CD4-positive, alpha-beta T cell treated with Interleukin-2 at 100 ng/mL for 4 hours (primary cell): ENCODE measurements at regions not wholly inside any gene's neighbourhood (a gene's known extent, or its start where the extent isn't known, plus 50 kb on each side); places are given as distances from the start of the nearest gene placed in this dataset.
A peak's percentile ranks its signal among the peaks of the same experiment; 100 is the strongest.
"Not testable (repeated sequence)": the region's sequence is repeated elsewhere in the genome, so short reads cannot be mapped to it uniquely, and the experiment has no call there.

Experiments
- DNase-seq: peaks from one replicate; pipeline ENCODE4 v3.0.0-alpha.2; 2020; ENCODE audit warnings: low spot score

DNA sequence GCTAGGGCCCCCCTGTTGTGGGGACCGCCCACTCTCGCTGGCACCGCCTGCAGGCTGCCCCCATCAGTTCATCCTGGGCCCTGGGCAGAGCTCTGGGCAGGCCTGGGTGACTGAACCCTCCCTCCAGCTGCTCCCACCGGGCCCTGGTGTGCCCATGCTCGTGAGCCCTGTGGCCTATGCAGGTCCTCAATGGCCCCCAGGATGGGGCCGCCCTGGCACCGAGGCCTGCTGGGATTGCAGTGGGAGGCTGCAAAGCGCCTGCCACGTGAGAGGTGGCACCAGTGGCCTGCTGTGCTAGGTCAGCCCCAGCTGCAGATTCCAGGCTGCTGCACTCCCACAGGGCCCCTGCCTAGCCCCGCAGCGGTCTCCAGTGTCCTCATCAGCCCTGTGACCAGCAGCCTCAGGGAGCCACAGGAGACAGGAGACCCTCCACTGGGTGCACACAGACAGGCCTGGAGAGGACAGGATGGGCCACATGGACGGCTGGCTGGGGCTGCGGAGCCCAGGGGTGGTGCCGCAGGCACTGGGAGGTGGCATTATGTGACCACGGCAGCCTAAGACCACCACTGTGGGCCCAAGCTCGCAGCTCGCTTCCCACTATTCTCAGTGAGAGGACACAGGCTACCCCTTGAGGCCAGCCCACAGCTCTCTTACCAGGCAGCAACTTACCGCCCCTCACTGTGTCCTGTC is 199.4 kb downstream of the BCR start:
- not testable (repeated sequence) for DNase-seq

DNA sequence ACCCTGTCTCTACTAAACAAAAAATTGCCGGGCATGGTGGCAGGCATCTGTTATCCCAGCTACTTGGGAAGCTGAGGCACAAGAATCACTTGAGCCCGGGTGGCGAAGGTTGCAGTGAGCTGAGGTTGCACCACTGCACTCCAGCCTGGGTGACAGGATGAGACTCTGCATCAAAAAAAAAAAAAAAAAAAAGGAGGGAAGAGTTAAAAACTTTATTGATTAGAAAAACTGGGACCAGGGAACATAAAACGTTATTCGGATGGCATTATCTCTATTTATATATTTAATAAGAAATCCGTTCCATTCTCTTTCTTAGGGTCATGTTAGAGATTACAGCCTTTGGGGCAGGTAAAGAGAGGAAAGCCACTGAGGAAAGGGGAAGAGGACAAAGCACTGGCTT is 197.5 kb downstream of the BCR start:
- no peak for DNase-seq

DNA sequence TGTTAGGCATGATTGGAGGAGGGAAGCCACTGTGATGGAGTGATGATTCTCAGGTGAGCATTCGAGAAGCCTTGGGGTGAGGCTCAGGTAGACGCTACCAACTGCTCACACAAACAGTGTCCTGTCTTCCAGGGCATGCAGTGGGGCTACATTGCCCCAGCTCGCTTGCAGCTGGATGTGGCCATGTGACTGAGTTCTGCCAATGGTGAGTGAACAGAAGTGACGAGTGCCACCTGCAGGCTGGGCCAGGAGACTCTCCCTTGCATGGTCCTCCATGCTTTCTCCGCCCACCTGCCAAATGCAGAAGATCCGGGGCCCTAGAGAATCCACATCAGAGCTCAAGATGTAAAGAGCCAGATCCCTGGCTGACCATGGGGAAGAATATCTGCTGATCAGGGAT is 195.9 kb downstream of the BCR start:
- DNase-seq, result peak; percentile 5

DNA sequence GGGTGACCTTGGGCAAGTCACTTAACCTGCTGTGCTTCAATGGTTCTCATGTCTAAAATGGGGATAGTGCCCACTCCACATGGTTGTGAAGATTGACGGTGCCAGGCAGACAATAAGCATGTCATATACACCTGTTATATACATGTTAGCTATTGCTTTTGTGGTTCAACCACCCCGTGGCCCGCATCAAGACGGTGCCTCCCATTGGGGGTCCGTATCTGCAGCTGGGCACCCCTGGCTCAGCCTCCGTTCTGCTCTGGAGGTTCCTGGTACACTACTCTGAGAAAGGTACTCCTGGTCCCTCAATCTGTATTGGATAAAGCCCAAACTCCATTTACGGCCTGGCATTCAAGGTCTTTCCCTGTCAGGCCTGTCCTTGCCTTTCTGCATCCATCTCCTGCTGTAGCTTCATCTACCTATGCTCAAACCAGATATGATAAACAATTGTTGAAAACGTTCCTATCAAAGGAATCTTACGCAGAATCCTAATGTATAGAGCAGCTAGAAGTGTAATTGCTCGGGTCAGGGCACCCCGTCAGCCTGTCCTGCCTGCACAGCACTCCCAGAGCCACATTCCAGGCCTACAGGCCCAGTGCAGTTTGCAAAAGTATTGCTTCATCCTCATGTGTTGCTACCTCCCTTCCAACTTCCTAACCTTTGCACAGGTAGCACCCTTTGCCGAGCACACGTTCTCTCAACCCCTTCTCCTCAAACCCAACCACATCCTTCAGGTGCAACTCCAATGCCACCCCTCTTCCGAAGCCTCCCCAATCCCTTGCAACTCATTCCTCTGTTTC is 194.9 kb downstream of the BCR start:
- no peak for DNase-seq

DNA sequence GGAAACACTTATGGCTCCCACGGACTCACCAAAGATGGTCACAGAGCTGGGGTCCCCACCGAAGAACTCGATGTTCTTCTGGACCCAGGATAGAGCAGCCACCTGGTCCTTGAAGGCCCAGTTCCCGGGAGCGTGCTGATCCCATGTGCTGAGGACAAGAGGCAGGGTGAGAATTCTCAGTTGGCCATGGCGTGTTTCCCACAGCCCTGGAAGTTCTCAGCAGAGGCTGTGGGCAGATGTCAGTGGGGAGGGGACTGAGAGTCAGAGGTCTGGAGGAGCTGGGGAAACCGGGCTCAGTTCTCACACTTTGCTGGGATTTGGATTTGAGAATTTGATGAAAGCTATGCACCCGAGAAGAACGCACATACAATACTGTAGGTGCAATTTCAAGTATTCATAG is 193.3 kb downstream of the BCR start:
- DNase-seq, result no peak

DNA sequence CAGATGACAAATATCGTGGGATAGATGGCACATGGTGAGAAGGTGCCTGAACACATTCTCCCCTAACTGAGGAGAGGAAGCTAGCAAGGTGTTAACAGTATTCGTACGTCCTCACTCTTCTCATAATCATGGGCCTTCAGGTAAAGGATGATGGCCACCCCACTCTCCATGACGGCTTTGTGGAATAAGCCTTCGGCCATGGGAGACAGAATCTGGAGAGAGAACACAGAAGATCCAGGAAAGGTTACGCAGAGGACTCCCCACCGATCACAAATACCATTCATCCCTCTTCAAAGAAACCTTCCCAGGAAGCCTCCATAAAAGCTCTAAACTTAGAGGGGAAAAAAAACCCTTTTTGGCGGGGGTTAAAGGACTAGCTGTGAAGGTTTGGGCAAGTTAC is 189.9 kb downstream of the BCR start:
- DNase-seq, result no peak

DNA sequence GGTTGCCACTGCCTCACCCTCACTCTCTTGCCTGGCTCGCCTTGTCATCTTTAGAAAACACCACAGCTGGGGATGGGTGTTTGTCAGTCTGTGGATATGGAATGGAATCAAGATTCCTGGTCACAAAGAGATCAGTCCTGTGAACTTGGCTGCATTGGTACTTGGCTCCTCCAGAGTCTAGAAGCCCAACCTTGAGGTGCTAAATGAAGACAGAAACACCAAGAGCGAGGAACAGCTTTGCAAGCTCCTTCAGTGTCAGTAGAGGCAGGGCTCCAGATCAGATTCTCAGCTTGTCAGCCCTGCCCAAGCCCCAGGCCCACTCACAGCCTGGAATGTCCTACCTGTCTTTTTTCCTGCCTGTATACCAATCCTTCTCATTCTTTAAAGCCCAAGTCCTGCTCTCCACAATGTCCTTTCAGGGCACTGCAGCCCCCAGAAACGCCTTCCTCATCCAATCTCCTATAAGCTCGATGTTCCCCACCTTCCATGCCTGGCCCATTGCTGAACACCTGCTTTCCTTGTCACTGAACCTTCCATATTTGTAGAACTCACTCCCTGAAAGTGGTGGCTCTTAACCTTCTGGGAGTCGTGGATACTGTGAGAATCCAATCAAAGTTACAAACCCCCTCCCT is 188.9 kb downstream of the BCR start:
- no peak for DNase-seq
